Adrenal gland (tissue), 5 donors: ENCODE measurements at regions not wholly inside any gene's neighbourhood (a gene's known extent, or its start where the extent isn't known, plus 50 kb on each side); places are given as distances from the start of the nearest gene placed in this dataset.

ENCODE experiments used
- POLR2A ChIP-seq, 2 donors: fragments of 450-650 bp; IDR thresholded peaks; one replicate each; pipeline ENCODE4 v1.6.1; 2017; ENCODE audit warnings: antibody characterized with exemption in 2 of 2, mild to moderate bottlenecking in 2 of 2, moderate library complexity in 1 of 2
- TF ChIP-seq, protein P1 (sequence below), 6 experiments: fragments of 450-650 bp in 4 of 6; fragments of 200-600 bp in 2 of 6; sonication (generic) in 1 of 6; IDR thresholded peaks; 1 replicate in 5 of 6; 2 replicates in 1 of 6; pipeline versions ENCODE4 v1.5.1 to v1.8.0; 2016 to 2021; ENCODE audit warnings: antibody characterized with exemption in 6 of 6, mild to moderate bottlenecking in 2 of 6, moderate library complexity in 1 of 6
- donor health status: DM: no; HTN: no; CAD: no.

DNA sequence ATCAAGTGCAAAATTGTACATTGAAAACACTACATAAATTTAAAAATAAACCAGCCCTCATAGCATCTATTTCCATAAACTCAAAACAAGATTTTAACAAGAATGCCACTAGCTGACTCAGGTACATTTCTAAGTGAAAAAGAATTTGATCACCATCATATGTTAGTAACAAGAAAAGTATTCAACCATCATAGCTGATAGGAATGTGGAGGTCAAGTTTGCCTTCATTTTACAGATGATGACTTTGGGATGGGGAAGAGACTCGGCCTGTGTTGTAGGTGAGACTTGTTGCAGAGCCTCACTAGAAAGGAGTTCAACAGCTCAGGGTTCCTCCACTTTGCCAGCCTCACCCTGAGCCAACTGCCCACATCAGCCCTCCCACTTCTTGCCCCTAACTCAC is 318.8 kb upstream of the FAM78B start:
- TF ChIP-seq, protein P1, sequence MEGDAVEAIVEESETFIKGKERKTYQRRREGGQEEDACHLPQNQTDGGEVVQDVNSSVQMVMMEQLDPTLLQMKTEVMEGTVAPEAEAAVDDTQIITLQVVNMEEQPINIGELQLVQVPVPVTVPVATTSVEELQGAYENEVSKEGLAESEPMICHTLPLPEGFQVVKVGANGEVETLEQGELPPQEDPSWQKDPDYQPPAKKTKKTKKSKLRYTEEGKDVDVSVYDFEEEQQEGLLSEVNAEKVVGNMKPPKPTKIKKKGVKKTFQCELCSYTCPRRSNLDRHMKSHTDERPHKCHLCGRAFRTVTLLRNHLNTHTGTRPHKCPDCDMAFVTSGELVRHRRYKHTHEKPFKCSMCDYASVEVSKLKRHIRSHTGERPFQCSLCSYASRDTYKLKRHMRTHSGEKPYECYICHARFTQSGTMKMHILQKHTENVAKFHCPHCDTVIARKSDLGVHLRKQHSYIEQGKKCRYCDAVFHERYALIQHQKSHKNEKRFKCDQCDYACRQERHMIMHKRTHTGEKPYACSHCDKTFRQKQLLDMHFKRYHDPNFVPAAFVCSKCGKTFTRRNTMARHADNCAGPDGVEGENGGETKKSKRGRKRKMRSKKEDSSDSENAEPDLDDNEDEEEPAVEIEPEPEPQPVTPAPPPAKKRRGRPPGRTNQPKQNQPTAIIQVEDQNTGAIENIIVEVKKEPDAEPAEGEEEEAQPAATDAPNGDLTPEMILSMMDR (IDR thresholded peaks at IDR 0.05) = no peak
- no peak for TF ChIP-seq POLR2A (IDR thresholded peaks at IDR 0.05)
